Liver (tissue), 8 donors: ENCODE measurements at regions not wholly inside any gene's neighbourhood (a gene's known extent, or its start where the extent isn't known, plus 50 kb on each side); places are given as distances from the start of the nearest gene placed in this dataset.

Experiments used
- DNase-seq: peaks from one replicate; pipeline ENCODE4 v3.0.0-alpha.2; 2017; ENCODE audit warnings: low spot score
- H3K27ac ChIP-seq, 2 donors: one replicate each; pipeline ENCODE4 v1.7.0; 2013; ENCODE audit warnings: inconsistent platforms in 2 of 2, low read length in 2 of 2, control low read depth in 1 of 2, low read depth in 1 of 2, mild to moderate bottlenecking in 1 of 2
- H3K27me3 ChIP-seq, 4 donors: one replicate each; pipeline versions ENCODE4 v1.6.1 to v1.7.0; 2013; ENCODE audit warnings: low read length in 3 of 4, inconsistent platforms in 1 of 4, mild to moderate bottlenecking in 1 of 4, moderate library complexity in 1 of 4; ENCODE audit not compliant: control insufficient read depth in 4 of 4, insufficient read depth in 4 of 4
- H3K36me3 ChIP-seq, 4 donors: one replicate each; pipeline versions ENCODE4 v1.6.1 to v1.7.0; 2013; ENCODE audit warnings: low read length in 3 of 4, mild to moderate bottlenecking in 3 of 4, low read depth in 1 of 4, moderate library complexity in 1 of 4; ENCODE audit not compliant: control insufficient read depth in 4 of 4, insufficient read depth in 3 of 4
- H3K4me1 ChIP-seq, 4 donors: one replicate each; pipeline versions ENCODE4 v1.6.1 to v1.7.0; 2013; ENCODE audit warnings: low read length in 3 of 4, mild to moderate bottlenecking in 3 of 4, moderate library complexity in 1 of 4; ENCODE audit not compliant: control insufficient read depth in 4 of 4, insufficient read depth in 4 of 4
- H3K4me3 ChIP-seq, 3 donors: one replicate each; pipeline versions ENCODE4 v1.6.1 to v1.7.0; 2013; ENCODE audit warnings: low read length in 3 of 3, control low read depth in 1 of 3, low read depth in 1 of 3, mild to moderate bottlenecking in 1 of 3
- H3K9ac ChIP-seq, 2 donors: one replicate each; pipeline ENCODE4 v1.7.0; 2013; ENCODE audit warnings: low read length in 2 of 2, mild to moderate bottlenecking in 2 of 2, moderate library complexity in 2 of 2, control low read depth in 1 of 2, low read depth in 1 of 2
- H3K9me3 ChIP-seq, 4 donors: one replicate each; pipeline versions ENCODE4 v1.6.1 to v1.7.0; 2013; ENCODE audit warnings: low read length in 3 of 4; ENCODE audit not compliant: control insufficient read depth in 4 of 4
- ATF3 ChIP-seq: IDR thresholded peaks from 2 replicates; pipeline ENCODE4 v1.6.1; 2016; ENCODE audit warnings: antibody characterized with exemption
- CTCF ChIP-seq: fragments of 150-350 bp; IDR thresholded peaks from 2 replicates; pipeline ENCODE4 v1.5.1; 2017; ENCODE audit warnings: improper control_type of control experiment, low read depth, low read length; ENCODE audit not compliant: missing input control
- EGR1 ChIP-seq, 2 donors: IDR thresholded peaks; 2 replicates each; pipeline ENCODE4 v1.6.1; 2016 to 2018; ENCODE audit warnings: antibody characterized with exemption in 2 of 2, low read depth in 2 of 2
- FOXA1 ChIP-seq: IDR thresholded peaks from 2 replicates; pipeline ENCODE4 v1.6.1; 2016; ENCODE audit warnings: antibody characterized with exemption
- FOXA2 ChIP-seq: IDR thresholded peaks from 2 replicates; pipeline ENCODE4 v1.6.1; 2016; ENCODE audit warnings: antibody characterized with exemption
- GABPA ChIP-seq, 2 donors: IDR thresholded peaks in 1 of 2; conservative IDR thresholded peaks in 1 of 2; 2 replicates each; pipeline ENCODE4 v1.6.1; 2016; ENCODE audit warnings: antibody characterized with exemption in 2 of 2, mild to moderate bottlenecking in 1 of 2, moderate library complexity in 1 of 2
- HNF4G ChIP-seq: IDR thresholded peaks from 2 replicates; pipeline ENCODE4 v1.6.1; 2016; ENCODE audit warnings: antibody characterized with exemption
- JUND ChIP-seq, 2 donors: IDR thresholded peaks; 2 replicates each; pipeline ENCODE4 v1.6.1; 2016; ENCODE audit warnings: antibody characterized with exemption in 2 of 2
- RAD21 ChIP-seq, 2 donors: IDR thresholded peaks; 2 replicates each; pipeline ENCODE4 v1.6.1; 2016; ENCODE audit warnings: antibody characterized with exemption in 2 of 2, mild to moderate bottlenecking in 2 of 2
- REST ChIP-seq: IDR thresholded peaks from 2 replicates; pipeline ENCODE4 v1.6.1; 2016; ENCODE audit warnings: antibody characterized with exemption, mild to moderate bottlenecking
- RXRA ChIP-seq, 2 donors: IDR thresholded peaks; 2 replicates each; pipeline ENCODE4 v1.6.1; 2017 to 2018; ENCODE audit warnings: antibody characterized with exemption in 2 of 2, mild to moderate bottlenecking in 1 of 2
- TAF1 ChIP-seq: conservative IDR thresholded peaks from 2 replicates; pipeline ENCODE4 v1.6.1; 2016; ENCODE audit warnings: antibody characterized with exemption, mild to moderate bottlenecking
- YY1 ChIP-seq: IDR thresholded peaks from 2 replicates; pipeline ENCODE4 v1.6.1; 2016; ENCODE audit warnings: antibody characterized with exemption, mild to moderate bottlenecking
- ZBTB33 ChIP-seq: IDR thresholded peaks from 2 replicates; pipeline ENCODE4 v1.6.1; 2016; ENCODE audit warnings: antibody characterized with exemption
- WGBS: extraction: QIAGEN DNeasy Blood & Tissue Kit; methylation state at CpG from one replicate; pipeline ENCODE4 v1.1.7; 2013; 5-methylcytosine and 5-hydroxymethylcytosine counted together
- donor health status: healthy.
- donor health status: healthy.
- donor health status: healthy.
- donor health status: healthy.
- donor health status: healthy.

GRCh38 chr13:74841123-74841522, 640.8 kb downstream of the TBC1D4 start:
- DNase-seq: no peak
- Histone ChIP-seq H3K9ac (no peak overlapping the region), H3K4me3 (no peak overlapping the region), H3K4me1 (no peaks in the 10 kb centered on the region), H3K36me3 (no peaks in the 10 kb centered on the region), H3K27ac (no peak overlapping the region), H3K9me3 (no peaks in the 10 kb centered on the region), H3K27me3 (no peaks in the 10 kb centered on the region)
- 72% methylated on average over 2 of the region's 2 CpGs for WGBS
- TF ChIP-seq RXRA (IDR thresholded peaks at IDR 0.05): no peak
- no peak for TF ChIP-seq TAF1
- TF ChIP-seq FOXA1: no peak
- TF ChIP-seq RAD21 (IDR thresholded peaks at IDR 0.05): no peak
- TF ChIP-seq CTCF: no peak
- TF ChIP-seq ATF3: no peak
- no peak for TF ChIP-seq HNF4G
- no peak for TF ChIP-seq EGR1 (IDR thresholded peaks at IDR 0.05; ENCODE audit: low read depth in 2 of 2)

- H3K36me3 ChIP-seq: no peaks in the 10 kb centered on the region
- H3K4me3 ChIP-seq: no peak overlapping the region
- no peak for DNase-seq
- no peak overlapping the region for H3K9ac ChIP-seq
- TF ChIP-seq EGR1 (IDR thresholded peaks at IDR 0.05; ENCODE audit: low read depth in 2 of 2) (no peak), FOXA1 (no peak), CTCF (no peak), RAD21 (IDR thresholded peaks at IDR 0.05) (no peak), FOXA2 (no peak), GABPA (IDR thresholded peaks at IDR 0.05 in 1 of 2, conservative IDR thresholded peaks at IDR 0.05 in 1 of 2) (no peak), REST (no peak), ZBTB33 (no peak), TAF1 (no peak), ATF3 (no peak), YY1 (no peak), HNF4G (no peak), JUND (IDR thresholded peaks at IDR 0.05) (no peak), RXRA (IDR thresholded peaks at IDR 0.05) (no peak)
- no peak overlapping the region for H3K27ac ChIP-seq
- no peaks in the 10 kb centered on the region for H3K27me3 ChIP-seq
- H3K9me3 ChIP-seq: no peaks in the 10 kb centered on the region
- no peaks in the 10 kb centered on the region for H3K4me1 ChIP-seq
These were observed 642.3 kb downstream of the TBC1D4 start for GRCh38 chr13:74839656-74840055.
